PC-9 (cell line): ENCODE measurements at regions not wholly inside any gene's neighbourhood (a gene's known extent, or its start where the extent isn't known, plus 50 kb on each side); places are given as distances from the start of the nearest gene placed in this dataset.

ENCODE experiments used
- BruUV-seq: library from RNA; stranded (reverse); fragments of 400-500 nt; replicated peaks from 2 replicates; lab custom pipeline; 2021; lab: Mats Ljungman, UMichigan
- CTCF ChIA-PET: fragments of 300-600 bp; sonication (Branson Sonifier 250); formaldehyde crosslinking; loops from one replicate; lab custom pipeline; 2022; ENCODE audit warnings: antibody characterized with exemption; lab: Charles Lee
- POLR2A ChIA-PET: fragments of 300-600 bp; sonication (Branson Sonifier 250); formaldehyde crosslinking; loops from one replicate; lab custom pipeline; 2022; ENCODE audit warnings: antibody characterized with exemption; ENCODE audit not compliant: unreplicated experiment; lab: Charles Lee
- DNase-seq, 2 experiments: peaks; one replicate each; pipeline versions ENCODE4 v3.0.0 to v3.0.0-alpha.2; 2015 to 2022; ENCODE audit warnings: mixed read lengths in 1 of 2
- H2AFZ ChIP-seq: fragments of 200-600 bp; sonication (generic); 2 replicates; pipeline ENCODE4 v1.8.1; 2017; ENCODE audit warnings: antibody characterized with exemption
- H3F3A ChIP-seq: fragments of 200-600 bp; sonication (generic); 2 replicates; pipeline ENCODE4 v1.8.1; 2017; ENCODE audit warnings: antibody characterized with exemption, mild to moderate bottlenecking, low read depth; ENCODE audit not compliant: insufficient read depth
- H3K27ac ChIP-seq: fragments of 200-600 bp; sonication (generic); 2 replicates; pipeline ENCODE4 v1.6.1; 2016; ENCODE audit warnings: mixed run types
- H3K27me3 ChIP-seq: fragments of 200-600 bp; sonication (generic); 2 replicates; pipeline ENCODE4 v1.6.1; 2016; ENCODE audit warnings: low read depth, mixed run types; ENCODE audit not compliant: insufficient read depth
- H3K36me3 ChIP-seq: fragments of 200-600 bp; sonication (generic); 2 replicates; pipeline ENCODE4 v1.6.1; 2016; ENCODE audit warnings: low read depth, mixed run types
- H3K4me1 ChIP-seq: fragments of 200-600 bp; sonication (generic); replicated peaks from 2 replicates; pipeline ENCODE4 v1.6.1; 2016; ENCODE audit warnings: mixed run types; ENCODE audit not compliant: insufficient read depth
- H3K4me2 ChIP-seq: fragments of 200-600 bp; sonication (generic); 2 replicates; pipeline ENCODE4 v1.6.1; 2017; ENCODE audit warnings: mixed run types
- H3K4me3 ChIP-seq: fragments of 200-600 bp; sonication (generic); 2 replicates; pipeline ENCODE4 v1.6.1; 2016; ENCODE audit warnings: mixed run types
- H3K79me2 ChIP-seq: fragments of 200-600 bp; sonication (generic); 2 replicates; pipeline ENCODE4 v1.6.1; 2017; ENCODE audit warnings: low read depth, mixed run types
- H3K9me2 ChIP-seq: fragments of 200-600 bp; sonication (generic); 2 replicates; pipeline ENCODE4 v1.8.1; 2017; ENCODE audit warnings: mild to moderate bottlenecking; ENCODE audit not compliant: insufficient read depth
- H3K9me3 ChIP-seq: fragments of 200-600 bp; sonication (generic); 2 replicates; pipeline ENCODE4 v1.8.1; 2016; ENCODE audit warnings: low read depth; ENCODE audit not compliant: insufficient read depth
- H4K20me1 ChIP-seq: fragments of 200-600 bp; sonication (generic); 2 replicates; pipeline ENCODE4 v1.8.1; 2017; ENCODE audit not compliant: insufficient read depth
- EZH2 ChIP-seq: fragments of 200-600 bp; sonication (generic); IDR thresholded peaks from 2 replicates; pipeline ENCODE4 v1.8.0; 2017; ENCODE audit warnings: antibody characterized with exemption, low read depth
- intact Hi-C: fragments of 100-400 bp; cut with micrococcal nuclease; formaldehyde crosslinking; loops from one replicate; pipeline ENCODE4 v1.10.0; 2022; ENCODE audit not compliant: unreplicated experiment
- TF ChIP-seq, protein P1 (sequence below): fragments of 200-600 bp; sonication (generic); conservative IDR thresholded peaks from 2 replicates; pipeline ENCODE4 v1.6.1; 2017; ENCODE audit warnings: mixed run types, antibody characterized with exemption, mild to moderate bottlenecking, moderate library complexity

DNA sequence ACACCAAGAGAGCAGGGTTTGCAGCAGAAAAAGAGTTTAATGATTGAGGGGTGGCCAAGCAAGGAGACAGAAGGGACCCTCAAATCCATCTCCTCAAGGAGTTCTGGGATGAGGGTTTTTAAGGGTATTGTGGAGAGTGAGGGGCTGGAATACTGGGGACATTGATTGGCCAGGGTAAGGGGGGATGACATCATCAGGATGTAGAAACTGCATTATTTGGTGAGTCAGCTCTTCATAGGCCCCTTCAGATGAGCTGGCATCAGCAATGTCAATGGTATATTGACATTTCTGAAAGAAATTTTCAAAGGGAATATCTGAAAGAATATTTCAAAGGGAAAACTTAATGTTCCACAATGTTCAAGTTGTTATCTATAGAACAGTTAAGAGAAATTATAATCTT is 168.1 kb upstream of the SNX7 start:
- CTCF ChIA-PET, result no interaction called here
- H3K9me3 ChIP-seq, result no peaks in the 10 kb centered on the region

DNA sequence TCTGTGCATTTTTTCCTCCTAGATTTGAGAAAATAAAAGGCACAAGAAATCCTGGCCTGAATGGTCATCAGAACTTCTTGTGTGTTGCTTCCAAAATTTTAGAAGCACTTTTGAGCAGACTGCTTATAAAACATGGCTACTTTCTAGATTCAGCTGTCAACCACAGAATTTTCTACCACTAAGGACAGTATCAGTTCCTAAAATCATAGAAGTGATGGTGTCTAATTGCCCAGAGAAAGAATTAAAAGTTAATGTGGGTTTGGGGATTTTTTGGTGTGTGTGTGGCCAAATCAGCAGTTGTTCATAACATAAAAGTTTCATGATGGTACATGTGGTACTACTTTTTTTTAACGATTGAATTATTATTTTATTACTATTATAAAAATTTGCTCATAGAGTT is 171.4 kb upstream of the SNX7 start:
- POLR2A ChIA-PET, result no interaction called here
- H3K27me3 ChIP-seq, result no peaks in the 10 kb centered on the region
- no TSS peak for BruUV-seq

More for the DNA sequence above, 168.1 kb upstream of the SNX7 start:
- no peak overlapping the region for H3K4me2 ChIP-seq
- no peaks in the 10 kb centered on the region for H3K79me2 ChIP-seq
- H3K27me3 ChIP-seq, result no peaks in the 10 kb centered on the region
- H3K27ac ChIP-seq, result no peak overlapping the region
- H4K20me1 ChIP-seq, result no peaks in the 10 kb centered on the region
- no peaks in the 10 kb centered on the region for H3F3A ChIP-seq
- TF ChIP-seq EZH2, result no peak
- TF ChIP-seq, protein P1, sequence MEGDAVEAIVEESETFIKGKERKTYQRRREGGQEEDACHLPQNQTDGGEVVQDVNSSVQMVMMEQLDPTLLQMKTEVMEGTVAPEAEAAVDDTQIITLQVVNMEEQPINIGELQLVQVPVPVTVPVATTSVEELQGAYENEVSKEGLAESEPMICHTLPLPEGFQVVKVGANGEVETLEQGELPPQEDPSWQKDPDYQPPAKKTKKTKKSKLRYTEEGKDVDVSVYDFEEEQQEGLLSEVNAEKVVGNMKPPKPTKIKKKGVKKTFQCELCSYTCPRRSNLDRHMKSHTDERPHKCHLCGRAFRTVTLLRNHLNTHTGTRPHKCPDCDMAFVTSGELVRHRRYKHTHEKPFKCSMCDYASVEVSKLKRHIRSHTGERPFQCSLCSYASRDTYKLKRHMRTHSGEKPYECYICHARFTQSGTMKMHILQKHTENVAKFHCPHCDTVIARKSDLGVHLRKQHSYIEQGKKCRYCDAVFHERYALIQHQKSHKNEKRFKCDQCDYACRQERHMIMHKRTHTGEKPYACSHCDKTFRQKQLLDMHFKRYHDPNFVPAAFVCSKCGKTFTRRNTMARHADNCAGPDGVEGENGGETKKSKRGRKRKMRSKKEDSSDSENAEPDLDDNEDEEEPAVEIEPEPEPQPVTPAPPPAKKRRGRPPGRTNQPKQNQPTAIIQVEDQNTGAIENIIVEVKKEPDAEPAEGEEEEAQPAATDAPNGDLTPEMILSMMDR, result no peak
- 0 out of 2 replicates have a peak, but pooled peaks cover 9% of the 10 kb centered on the region for H3K4me1 ChIP-seq
- H3K9me2 ChIP-seq, result no peaks in the 10 kb centered on the region; the same call in 1 of the 2 replicates
- DNase-seq, result no peak
- intact Hi-C loops, result no loop called here
- no TSS peak for BruUV-seq
- no peaks in the 10 kb centered on the region for H3K36me3 ChIP-seq
- POLR2A ChIA-PET, result no interaction called here
- no peak overlapping the region for H3K4me3 ChIP-seq
- no peak overlapping the region for H2AFZ ChIP-seq

DNA sequence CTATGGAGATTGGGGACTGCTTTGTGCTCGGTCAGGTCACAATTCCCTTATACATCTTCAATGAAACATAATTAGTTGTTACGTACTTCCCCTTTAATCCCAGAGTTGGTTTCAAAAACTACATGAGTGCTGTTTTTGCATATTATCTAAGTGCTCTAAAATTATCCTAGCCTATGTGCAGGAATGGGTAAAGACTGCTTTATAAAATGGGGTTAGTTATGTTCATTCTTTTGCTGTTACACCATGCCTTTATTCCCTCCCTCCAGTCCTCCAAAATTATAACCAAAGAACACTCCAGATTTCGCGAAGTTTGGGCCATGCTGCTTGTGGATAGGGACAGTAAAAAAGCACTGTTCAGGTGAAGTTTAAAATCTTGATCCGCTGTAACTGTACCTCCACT is 173.9 kb upstream of the SNX7 start:
- ChIA-PET CTCF (no interaction called here), POLR2A (no interaction called here)
- Histone ChIP-seq H3K36me3 (no peaks in the 10 kb centered on the region), H3K9me2 (no peaks in the 10 kb centered on the region; the same call in 1 of the 2 replicates), H4K20me1 (no peaks in the 10 kb centered on the region), H3K79me2 (no peaks in the 10 kb centered on the region), H3F3A (no peaks in the 10 kb centered on the region), H3K4me3 (no peak overlapping the region), H3K4me1 (no peaks in the 10 kb centered on the region), H3K27ac (no peak overlapping the region), H3K27me3 (no peaks in the 10 kb centered on the region), H3K9me3 (no peaks in the 10 kb centered on the region), H2AFZ (no peak overlapping the region; the same call in 1 of the 2 replicates), H3K4me2 (no peak overlapping the region)
- intact Hi-C loops, result no loop called here
- TF ChIP-seq EZH2, result no peak
- TF ChIP-seq, protein P1, result no peak
- no TSS peak for BruUV-seq
- no peak for DNase-seq

More for the DNA sequence above, 171.4 kb upstream of the SNX7 start:
- H3F3A ChIP-seq, result no peaks in the 10 kb centered on the region
- H3K9me2 ChIP-seq, result no peaks in the 10 kb centered on the region; the same call in 1 of the 2 replicates
- H3K27ac ChIP-seq, result no peak overlapping the region
- H3K4me1 ChIP-seq, result no peaks in the 10 kb centered on the region
- no peak overlapping the region for H3K4me3 ChIP-seq
- H3K9me3 ChIP-seq, result no peaks in the 10 kb centered on the region
- no peak overlapping the region for H3K4me2 ChIP-seq
- intact Hi-C loops, result no loop called here
- TF ChIP-seq, protein P1, result no peak
- TF ChIP-seq EZH2, result no peak
- H3K79me2 ChIP-seq, result no peaks in the 10 kb centered on the region
- DNase-seq, result no peak
- CTCF ChIA-PET, result no interaction called here
- no peaks in the 10 kb centered on the region for H4K20me1 ChIP-seq
- H2AFZ ChIP-seq, result no peak overlapping the region
- H3K36me3 ChIP-seq, result no peaks in the 10 kb centered on the region
